Ectodermal cell (in vitro differentiated cells): ENCODE measurements at regions not wholly inside any gene's neighbourhood (a gene's known extent, or its start where the extent isn't known, plus 50 kb on each side); places are given as distances from the start of the nearest gene placed in this dataset.

Experiments
- H3K27ac ChIP-seq: 2 replicates; pipeline ENCODE4 v1.7.0; 2013; ENCODE audit warnings: mild to moderate bottlenecking, low read depth, low read length; ENCODE audit not compliant: insufficient read depth, poor library complexity, severe bottlenecking
- H3K27me3 ChIP-seq: 2 replicates; pipeline ENCODE4 v1.7.0; 2013; ENCODE audit warnings: mild to moderate bottlenecking, low read length; ENCODE audit not compliant: insufficient read depth, control insufficient read depth, poor library complexity, severe bottlenecking
- H3K36me3 ChIP-seq: one replicate; pipeline ENCODE4 v1.7.0; 2013; ENCODE audit warnings: low read length; ENCODE audit not compliant: control insufficient read depth, insufficient read depth
- H3K4me1 ChIP-seq: one replicate; pipeline ENCODE4 v1.7.0; 2013; ENCODE audit warnings: low read length; ENCODE audit not compliant: control insufficient read depth, insufficient read depth
- H3K4me3 ChIP-seq: 2 replicates; pipeline ENCODE4 v1.7.0; 2013; ENCODE audit warnings: low read depth, low read length, control low read depth; ENCODE audit not compliant: insufficient read depth
- H3K9me3 ChIP-seq: 2 replicates; pipeline ENCODE4 v1.7.0; 2013; ENCODE audit warnings: mild to moderate bottlenecking, low read length, moderate library complexity; ENCODE audit not compliant: control insufficient read depth
- WGBS, 2 experiments: methylation state at CpG; one replicate each; pipeline ENCODE4 v1.1.7; 2013; ENCODE audit warnings: missing lambda C conversion rate in 2 of 2; 5-methylcytosine and 5-hydroxymethylcytosine counted together

DNA sequence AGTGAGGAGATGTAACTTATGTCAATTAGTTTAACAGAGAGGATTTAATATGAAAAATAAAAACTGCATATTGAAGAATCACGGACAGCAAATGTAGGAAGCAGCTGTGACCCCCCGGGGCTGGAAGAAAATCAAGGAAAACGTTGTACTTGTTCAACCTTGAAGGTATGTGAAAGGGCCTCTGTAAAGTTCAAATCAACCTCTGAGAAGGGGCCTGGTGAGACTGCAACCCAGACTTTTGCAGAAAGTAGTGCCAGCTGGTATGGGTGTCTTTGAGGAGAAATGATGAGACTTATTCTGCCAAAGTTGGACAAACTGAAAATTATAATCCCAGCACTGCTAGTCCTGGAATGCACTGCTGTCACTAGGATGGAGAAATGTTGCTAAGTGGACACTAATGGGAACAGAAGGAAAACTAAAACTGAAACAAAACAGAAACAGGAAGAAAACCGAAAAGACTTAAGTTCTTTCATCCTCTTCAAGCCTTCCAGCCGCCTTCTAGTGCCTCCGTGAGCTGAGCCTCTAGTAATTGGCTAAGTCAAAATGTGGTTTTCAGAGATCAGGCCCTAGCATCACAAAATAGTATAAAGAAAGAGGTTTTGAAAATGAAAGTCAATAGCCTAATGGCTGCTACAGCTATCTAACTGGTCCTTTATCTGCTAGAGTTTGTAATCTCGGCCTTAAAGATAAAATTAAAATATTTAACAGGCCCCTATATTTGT, 253.7 kb upstream of the SORCS1 start:
- WGBS, 2 experiments = 88 to 93% methylated on average over 6 of the region's 7 CpGs
- Histone ChIP-seq H3K4me1 (no peaks in the 10 kb centered on the region), H3K27ac (no peak overlapping the region), H3K4me3 (no peak overlapping the region), H3K9me3 (no peaks in the 10 kb centered on the region), H3K36me3 (no peaks in the 10 kb centered on the region), H3K27me3 (no peaks in the 10 kb centered on the region)

DNA sequence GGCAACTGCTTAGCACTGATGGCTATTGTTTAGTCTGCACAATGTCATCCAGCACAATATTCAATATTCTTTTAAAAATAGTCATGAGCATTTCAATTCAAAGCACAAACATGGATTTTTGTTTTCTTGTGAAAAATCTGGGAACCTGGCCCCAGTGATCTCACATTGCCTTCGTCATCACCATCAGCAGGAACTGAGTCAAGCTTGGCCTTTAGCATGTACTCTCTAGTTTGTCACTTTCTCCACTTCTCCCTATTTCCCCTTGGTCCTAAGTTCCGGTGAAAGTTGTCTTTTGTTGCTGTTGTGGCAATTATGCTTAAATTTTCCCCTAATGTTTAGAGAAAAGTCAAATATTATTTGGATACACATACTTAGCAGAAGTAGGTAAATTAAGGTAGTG, 252.9 kb upstream of the SORCS1 start:
- 94 to 98% methylated on average over 1 to 2 of the region's 2 CpGs for WGBS, 2 experiments
- H3K4me1 ChIP-seq = no peaks in the 10 kb centered on the region
- no peak overlapping the region for H3K27ac ChIP-seq
- no peaks in the 10 kb centered on the region for H3K27me3 ChIP-seq
- no peak overlapping the region for H3K4me3 ChIP-seq
- no peaks in the 10 kb centered on the region for H3K36me3 ChIP-seq
- no peaks in the 10 kb centered on the region for H3K9me3 ChIP-seq

DNA sequence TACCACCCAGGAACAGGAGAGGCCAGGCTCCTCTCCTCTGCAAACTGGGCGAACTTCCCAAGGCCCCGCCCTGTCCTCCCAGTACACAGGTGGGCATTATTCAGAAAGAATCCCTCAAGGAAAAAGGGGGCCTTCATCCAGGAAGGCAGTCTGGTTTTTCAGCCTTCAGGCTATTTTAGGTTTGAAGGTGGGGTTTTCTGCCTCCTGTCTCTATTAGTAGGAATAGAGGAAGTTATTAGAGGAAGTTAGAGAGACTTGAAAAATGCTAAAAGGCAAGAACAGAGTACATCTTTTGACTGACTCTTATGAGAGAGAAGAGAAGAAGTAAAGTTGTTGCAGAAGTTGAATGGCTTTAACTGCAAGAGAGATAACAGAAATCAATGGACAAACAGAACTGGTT, 250.9 kb upstream of the SORCS1 start:
- no peak overlapping the region for H3K27ac ChIP-seq
- WGBS, 2 experiments = 91% methylated on average over 2 of the region's 2 CpGs
- no peaks in the 10 kb centered on the region for H3K36me3 ChIP-seq
- no peaks in the 10 kb centered on the region for H3K27me3 ChIP-seq
- no peaks in the 10 kb centered on the region for H3K9me3 ChIP-seq
- H3K4me1 ChIP-seq = no peaks in the 10 kb centered on the region
- no peak overlapping the region for H3K4me3 ChIP-seq

DNA sequence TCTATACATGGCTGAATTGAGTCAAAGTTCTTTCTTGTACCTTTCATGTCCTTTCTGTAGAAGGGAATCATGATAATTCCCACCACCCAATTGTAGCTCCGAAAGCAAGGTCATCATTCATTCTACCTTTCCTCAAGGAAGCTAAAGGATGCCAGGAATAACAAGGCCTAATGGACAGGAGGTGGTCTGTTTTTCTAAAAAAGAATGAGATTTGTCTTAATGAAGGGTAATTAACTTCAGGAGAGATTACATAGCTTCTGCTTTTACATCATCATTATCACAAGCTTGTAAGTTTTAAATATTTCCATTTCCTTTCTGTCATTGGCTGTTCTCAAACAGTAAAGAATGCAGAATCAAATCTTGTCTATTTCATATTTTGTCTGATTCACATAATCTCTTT, 249.5 kb upstream of the SORCS1 start:
- no peak overlapping the region for H3K27ac ChIP-seq
- H3K9me3 ChIP-seq = no peaks in the 10 kb centered on the region
- H3K27me3 ChIP-seq = no peaks in the 10 kb centered on the region
- no peaks in the 10 kb centered on the region for H3K4me1 ChIP-seq
- 88 to 100% methylated on average over 1 of the region's 1 CpG for WGBS, 2 experiments
- H3K36me3 ChIP-seq = no peaks in the 10 kb centered on the region
- H3K4me3 ChIP-seq = no peak overlapping the region

DNA sequence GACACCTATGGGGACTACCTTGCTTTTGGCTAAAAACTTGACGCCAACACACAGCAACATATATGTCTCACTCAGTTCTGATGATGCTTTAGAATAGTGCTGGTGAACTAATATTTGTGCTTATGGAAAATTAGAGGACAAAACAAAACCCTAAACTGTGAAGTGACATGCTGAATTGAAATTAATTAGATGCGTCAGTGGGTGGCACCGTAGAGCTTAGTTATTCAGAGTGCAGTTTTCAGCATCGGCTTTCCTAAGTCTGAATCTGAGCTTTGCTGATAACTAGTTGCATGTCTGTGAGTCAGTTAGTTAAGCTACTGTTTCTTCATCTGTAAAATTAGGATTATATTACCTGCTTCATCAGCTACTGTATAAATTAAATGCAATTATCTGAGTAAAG, 245.0 kb upstream of the SORCS1 start:
- no peak overlapping the region for H3K4me3 ChIP-seq
- no peaks in the 10 kb centered on the region for H3K4me1 ChIP-seq
- WGBS, 2 experiments = 65 to 76% methylated on average over 3 to 4 of the region's 4 CpGs
- no peaks in the 10 kb centered on the region for H3K9me3 ChIP-seq
- H3K27me3 ChIP-seq = no peaks in the 10 kb centered on the region
- no peaks in the 10 kb centered on the region for H3K36me3 ChIP-seq
- no peak overlapping the region for H3K27ac ChIP-seq

DNA sequence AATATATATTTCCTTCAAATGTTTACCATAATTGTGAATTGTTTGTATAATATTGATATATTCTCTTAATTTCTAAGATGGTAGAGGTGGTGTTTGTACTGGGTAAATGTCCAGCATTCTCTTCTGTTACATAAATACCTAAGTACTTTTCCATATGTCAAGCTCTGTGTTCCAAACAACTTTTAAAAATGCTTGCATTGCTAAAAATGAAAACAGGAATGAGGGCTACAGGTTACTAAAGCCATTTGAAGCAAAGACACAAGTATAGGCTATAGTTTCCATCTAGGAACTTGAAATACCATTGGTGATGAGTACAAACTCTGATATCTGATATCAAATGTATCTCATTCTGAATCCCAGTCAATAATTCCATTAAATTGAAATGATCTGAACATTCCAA, 233.6 kb upstream of the SORCS1 start:
- Histone ChIP-seq H3K4me3 (no peak overlapping the region), H3K36me3 (no peaks in the 10 kb centered on the region), H3K27me3 (no peaks in the 10 kb centered on the region), H3K27ac (no peak overlapping the region), H3K4me1 (no peaks in the 10 kb centered on the region), H3K9me3 (no peaks in the 10 kb centered on the region)

DNA sequence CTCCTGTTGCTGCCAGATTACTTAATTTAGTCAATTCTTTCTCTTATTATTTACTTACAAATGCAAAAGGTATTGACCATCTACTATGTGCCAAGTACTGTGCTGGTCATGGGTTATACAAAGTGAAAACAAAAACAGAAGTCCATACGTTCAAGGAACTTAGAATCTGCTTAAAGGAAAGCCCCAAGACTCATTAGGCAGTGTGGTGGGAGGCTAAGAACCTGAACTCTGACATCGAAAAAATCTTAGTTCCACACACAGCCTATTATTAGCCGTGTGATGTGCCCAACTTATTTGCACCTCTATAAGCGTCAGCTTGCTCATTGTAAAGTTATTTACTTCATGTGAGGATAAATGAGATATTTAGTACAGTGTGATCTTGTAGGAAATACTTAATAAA, 227.4 kb upstream of the SORCS1 start:
- Histone ChIP-seq H3K27ac (no peak overlapping the region), H3K36me3 (no peaks in the 10 kb centered on the region), H3K9me3 (no peaks in the 10 kb centered on the region), H3K27me3 (no peaks in the 10 kb centered on the region), H3K4me1 (no peaks in the 10 kb centered on the region), H3K4me3 (no peak overlapping the region)
- 94 to 96% methylated on average over 2 to 4 of the region's 4 CpGs for WGBS, 2 experiments

DNA sequence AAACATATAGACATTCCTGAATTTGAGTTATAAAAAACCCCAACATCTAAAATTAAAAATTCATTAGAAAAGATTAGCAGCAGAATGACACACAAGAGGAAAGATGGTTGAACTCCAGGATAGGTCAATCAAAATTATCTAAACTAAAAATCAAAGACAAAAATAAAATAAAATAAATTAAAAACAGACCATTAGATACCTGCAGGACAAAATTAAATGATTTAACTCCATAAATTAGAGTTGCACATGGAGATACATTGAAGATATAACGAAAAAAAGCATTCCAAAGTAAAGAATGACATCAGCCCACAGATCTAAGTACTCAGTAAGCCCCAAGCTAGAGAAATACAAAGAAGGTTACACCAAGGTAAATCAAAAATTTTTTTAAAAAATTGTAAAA, 226.1 kb upstream of the SORCS1 start:
- H3K27ac ChIP-seq = no peak overlapping the region
- no peaks in the 10 kb centered on the region for H3K27me3 ChIP-seq
- H3K9me3 ChIP-seq = no peaks in the 10 kb centered on the region
- no peak overlapping the region for H3K4me3 ChIP-seq
- WGBS, 2 experiments = 89 to 100% methylated on average over 1 of the region's 1 CpG
- no peaks in the 10 kb centered on the region for H3K4me1 ChIP-seq
- H3K36me3 ChIP-seq = no peaks in the 10 kb centered on the region

DNA sequence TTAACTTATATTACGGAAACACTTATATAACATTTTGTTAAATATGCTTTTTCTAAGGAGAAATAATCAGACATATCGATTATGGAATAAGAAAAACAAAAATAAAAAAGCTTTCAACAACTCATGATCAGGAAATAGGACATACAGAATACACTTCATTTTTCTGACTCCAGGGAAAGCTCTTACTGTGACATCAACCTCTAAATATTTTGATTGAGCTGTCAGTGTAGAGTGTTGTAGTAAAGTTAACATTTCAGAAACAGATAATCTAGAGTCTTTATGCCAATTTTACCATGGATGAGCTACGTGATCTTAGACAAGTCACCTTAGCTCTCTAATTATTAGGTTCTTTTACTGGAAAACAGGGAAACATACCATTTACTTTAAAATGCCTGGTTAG, 218.9 kb upstream of the SORCS1 start:
- H3K27me3 ChIP-seq = no peaks in the 10 kb centered on the region
- no peaks in the 10 kb centered on the region for H3K4me1 ChIP-seq
- no peaks in the 10 kb centered on the region for H3K36me3 ChIP-seq
- no peaks in the 10 kb centered on the region for H3K9me3 ChIP-seq
- WGBS, 2 experiments = 100% methylated on average over 1 of the region's 3 CpGs
- H3K4me3 ChIP-seq = no peak overlapping the region
- no peak overlapping the region for H3K27ac ChIP-seq

DNA sequence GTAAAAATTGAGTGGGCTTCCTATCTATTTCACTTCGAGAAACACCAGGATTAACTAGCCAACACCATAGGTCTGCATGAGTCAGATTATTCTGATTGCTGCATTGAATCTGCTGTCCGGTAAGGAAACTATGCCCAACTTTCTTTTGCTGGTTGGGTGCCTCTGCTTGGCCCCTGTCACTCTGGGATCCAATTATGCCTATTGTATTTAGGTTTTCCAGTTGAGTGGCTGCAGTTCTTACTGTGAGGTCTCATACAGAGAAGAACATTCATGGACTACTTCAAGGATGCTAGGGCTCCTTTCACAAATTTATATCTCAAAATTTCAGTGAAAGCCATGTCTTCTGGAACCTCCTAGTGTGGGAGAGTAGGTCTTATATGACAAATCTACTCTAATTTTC, 215.1 kb upstream of the SORCS1 start:
- Histone ChIP-seq H3K9me3 (no peaks in the 10 kb centered on the region), H3K36me3 (no peaks in the 10 kb centered on the region), H3K27me3 (no peaks in the 10 kb centered on the region), H3K4me3 (no peak overlapping the region), H3K4me1 (no peaks in the 10 kb centered on the region), H3K27ac (no peak overlapping the region)
- 80 to 92% methylated on average over 2 of the region's 2 CpGs for WGBS, 2 experiments

DNA sequence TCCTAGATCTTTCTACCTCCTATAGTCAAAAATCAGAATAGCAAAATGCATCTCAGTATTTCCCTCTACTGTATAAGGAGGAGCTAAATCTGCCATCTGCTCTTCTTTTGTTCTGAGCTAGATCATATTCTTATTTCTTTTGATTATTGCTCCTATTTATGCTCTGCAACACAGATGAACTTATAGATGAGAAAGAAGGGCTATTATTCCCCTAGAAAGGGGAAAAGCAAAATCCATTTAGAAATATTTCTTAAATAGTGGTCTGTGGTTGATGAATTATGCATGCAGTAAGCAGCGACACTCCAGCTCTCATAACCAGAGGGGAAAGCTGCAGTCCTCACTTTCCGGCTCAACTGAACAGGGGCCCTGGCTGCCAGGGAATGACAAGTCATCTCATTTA, 207.3 kb upstream of the SORCS1 start:
- no peaks in the 10 kb centered on the region for H3K4me1 ChIP-seq
- H3K4me3 ChIP-seq = no peak overlapping the region
- no peaks in the 10 kb centered on the region for H3K9me3 ChIP-seq
- WGBS, 2 experiments = 93% methylated on average over 2 of the region's 2 CpGs
- H3K27ac ChIP-seq = no peak overlapping the region
- H3K27me3 ChIP-seq = no peaks in the 10 kb centered on the region
- H3K36me3 ChIP-seq = no peaks in the 10 kb centered on the region
